ENCODE measurements at regions not wholly inside any gene's neighbourhood (a gene's known extent, or its start where the extent isn't known, plus 50 kb on each side); places are given as distances from the start of the nearest gene placed in this dataset.

GRCh38 chr5:71872311-71872864, 153.3 kb downstream of the CARTPT start:
- Histone ChIP-seq H3K79me2 (ENCODE audit: control insufficient read depth, insufficient read depth, low read length) (no peaks in the 10 kb centered on the region), H3K4me3 (replicated peaks in 1 of 4; ENCODE audit: control extremely low read depth in 1 of 4, insufficient read depth in 1 of 4, low read depth in 3 of 4, low read length in 4 of 4) (no peak overlapping the region), H3K4me2 (ENCODE audit: extremely low read depth, insufficient read depth, low read length) (no peak overlapping the region), H3K9ac (ENCODE audit: insufficient read depth, low read length) (no peak overlapping the region), H2AFZ (ENCODE audit: low read length) (no peak overlapping the region), H3K36me3 (ENCODE audit: control insufficient read depth, insufficient read depth, low read length) (no peaks in the 10 kb centered on the region), H3K4me1 (ENCODE audit: control insufficient read depth, extremely low read depth, insufficient read depth, low read length) (no peaks in the 10 kb centered on the region), H3K27me3 (ENCODE audit: control insufficient read depth, insufficient read depth, low read length) (peaks cover 1% of the 10 kb centered on the region), H3K9me3 (ENCODE audit: control insufficient read depth, insufficient read depth, low read depth, low read length) (no peaks in the 10 kb centered on the region), H3K27ac (ENCODE audit: insufficient read depth, low read length) (no peak overlapping the region), H4K20me1 (ENCODE audit: control insufficient read depth, extremely low read depth, insufficient read depth, low read length) (no peaks in the 10 kb centered on the region)
- TF ChIP-seq CTCF (conservative IDR thresholded peaks at IDR 0.05 in 1 of 2, IDR thresholded peaks at IDR 0.05 in 1 of 2; ENCODE audit: low read depth in 1 of 2, low read length in 2 of 2) (no peak), EZH2 (IDR thresholded peaks at IDR 0.05; ENCODE audit: low read length, missing control alignments) (no peak)
- DNase-seq (ENCODE audit: low read depth in 2 of 2) = no peak

GRCh38 chr5:71873191-71873591, 154.1 kb downstream of the CARTPT start:
- H3K27ac ChIP-seq (ENCODE audit: insufficient read depth, low read length) = no peak overlapping the region
- no peak overlapping the region for H3K9ac ChIP-seq (ENCODE audit: insufficient read depth, low read length)
- no peak overlapping the region for H3K4me3 ChIP-seq (replicated peaks in 1 of 4; ENCODE audit: control extremely low read depth in 1 of 4, insufficient read depth in 1 of 4, low read depth in 3 of 4, low read length in 4 of 4)
- H3K79me2 ChIP-seq (ENCODE audit: control insufficient read depth, insufficient read depth, low read length) = no peaks in the 10 kb centered on the region
- TF ChIP-seq CTCF (conservative IDR thresholded peaks at IDR 0.05 in 1 of 2, IDR thresholded peaks at IDR 0.05 in 1 of 2; ENCODE audit: low read depth in 1 of 2, low read length in 2 of 2) (no peak), EZH2 (IDR thresholded peaks at IDR 0.05; ENCODE audit: low read length, missing control alignments) (no peak)
- peaks cover 3% of the 10 kb centered on the region for H3K27me3 ChIP-seq (ENCODE audit: control insufficient read depth, insufficient read depth, low read length)
- no peak overlapping the region for H2AFZ ChIP-seq (ENCODE audit: low read length)
- H4K20me1 ChIP-seq (ENCODE audit: control insufficient read depth, extremely low read depth, insufficient read depth, low read length) = no peaks in the 10 kb centered on the region
- no peaks in the 10 kb centered on the region for H3K4me1 ChIP-seq (ENCODE audit: control insufficient read depth, extremely low read depth, insufficient read depth, low read length)
- no peaks in the 10 kb centered on the region for H3K36me3 ChIP-seq (ENCODE audit: control insufficient read depth, insufficient read depth, low read length)
- DNase-seq (ENCODE audit: low read depth in 2 of 2) = no peak
- H3K4me2 ChIP-seq (ENCODE audit: extremely low read depth, insufficient read depth, low read length) = no peak overlapping the region
- H3K9me3 ChIP-seq (ENCODE audit: control insufficient read depth, insufficient read depth, low read depth, low read length) = no peaks in the 10 kb centered on the region

- H3K4me2 ChIP-seq (ENCODE audit: extremely low read depth, insufficient read depth, low read length) = no peak overlapping the region
- H3K9me3 ChIP-seq (ENCODE audit: control insufficient read depth, insufficient read depth, low read depth, low read length) = no peaks in the 10 kb centered on the region
- no peaks in the 10 kb centered on the region for H3K4me1 ChIP-seq (ENCODE audit: control insufficient read depth, extremely low read depth, insufficient read depth, low read length)
- no peaks in the 10 kb centered on the region for H3K36me3 ChIP-seq (ENCODE audit: control insufficient read depth, insufficient read depth, low read length)
- no peak overlapping the region for H3K9ac ChIP-seq (ENCODE audit: insufficient read depth, low read length)
- TF ChIP-seq EZH2 (IDR thresholded peaks at IDR 0.05; ENCODE audit: low read length, missing control alignments) (no peak), CTCF (conservative IDR thresholded peaks at IDR 0.05 in 1 of 2, IDR thresholded peaks at IDR 0.05 in 1 of 2; ENCODE audit: low read depth in 1 of 2, low read length in 2 of 2) (no peak)
- no peaks in the 10 kb centered on the region for H3K79me2 ChIP-seq (ENCODE audit: control insufficient read depth, insufficient read depth, low read length)
- peaks cover 3% of the 10 kb centered on the region for H3K27me3 ChIP-seq (ENCODE audit: control insufficient read depth, insufficient read depth, low read length)
- no peak overlapping the region for H2AFZ ChIP-seq (ENCODE audit: low read length)
- DNase-seq (ENCODE audit: low read depth in 2 of 2) = no peak
- H4K20me1 ChIP-seq (ENCODE audit: control insufficient read depth, extremely low read depth, insufficient read depth, low read length) = no peaks in the 10 kb centered on the region
- H3K27ac ChIP-seq (ENCODE audit: insufficient read depth, low read length) = no peak overlapping the region
- H3K4me3 ChIP-seq (replicated peaks in 1 of 4; ENCODE audit: control extremely low read depth in 1 of 4, insufficient read depth in 1 of 4, low read depth in 3 of 4, low read length in 4 of 4) = no peak overlapping the region
Observed at GRCh38 chr5:71874521-71874920, 155.4 kb downstream of the CARTPT start.
